A673 (cell line): ENCODE measurements at regions not wholly inside any gene's neighbourhood (a gene's known extent, or its start where the extent isn't known, plus 50 kb on each side); places are given as distances from the start of the nearest gene placed in this dataset.

ENCODE experiments used
- BruUV-seq: library from RNA; stranded (reverse); fragments of 400-500 nt; replicated peaks from 2 replicates; lab custom pipeline; 2021; lab: Mats Ljungman, UMichigan
- CTCF ChIA-PET: fragments of 300-600 bp; sonication (Branson Sonifier 250); formaldehyde crosslinking; loops from one replicate; lab custom pipeline; 2022; ENCODE audit warnings: antibody characterized with exemption; lab: Charles Lee
- POLR2A ChIA-PET: fragments of 300-600 bp; sonication (Branson Sonifier 250); formaldehyde crosslinking; loops from one replicate; lab custom pipeline; 2022; ENCODE audit warnings: antibody characterized with exemption; ENCODE audit not compliant: low non-redundant PET; lab: Charles Lee
- DNase-seq: peaks from one replicate; pipeline ENCODE4 v3.0.0-alpha.2; 2015; ENCODE audit warnings: low spot score
- H3K27ac ChIP-seq: fragments of 200-600 bp; sonication (generic); 2 replicates; pipeline ENCODE4 v1.5.1; 2016; ENCODE audit warnings: mixed run types, low read depth, mild to moderate bottlenecking, mixed read lengths, antibody characterized with exemption, low read length; ENCODE audit not compliant: poor library complexity, severe bottlenecking
- H3K27me3 ChIP-seq: fragments of 200-600 bp; sonication (generic); replicated peaks from 2 replicates; pipeline ENCODE4 v1.6.1; 2017; ENCODE audit warnings: mixed run types, low read depth, mild to moderate bottlenecking, mixed read lengths, antibody characterized with exemption, low read length; ENCODE audit not compliant: insufficient read depth, poor library complexity
- H3K36me3 ChIP-seq: fragments of 200-600 bp; sonication (generic); 2 replicates; pipeline ENCODE4 v1.6.1; 2016; ENCODE audit warnings: mixed run types, mild to moderate bottlenecking, mixed read lengths, antibody characterized with exemption, low read length; ENCODE audit not compliant: insufficient read depth, poor library complexity, severe bottlenecking
- H3K4me1 ChIP-seq: fragments of 200-600 bp; sonication (generic); 2 replicates; pipeline ENCODE4 v1.6.1; 2017; ENCODE audit warnings: mixed run types, mild to moderate bottlenecking, mixed read lengths, antibody characterized with exemption, low read length; ENCODE audit not compliant: insufficient read depth, poor library complexity, severe bottlenecking
- H3K4me3 ChIP-seq: fragments of 200-600 bp; sonication (generic); 2 replicates; pipeline ENCODE4 v1.5.1; 2016; ENCODE audit warnings: low read depth, mixed run types, mild to moderate bottlenecking, mixed read lengths, low read length; ENCODE audit not compliant: poor library complexity, severe bottlenecking
- H3K9me3 ChIP-seq: fragments of 200-600 bp; sonication (generic); 2 replicates; pipeline ENCODE4 v1.6.1; 2016; ENCODE audit warnings: mixed run types, low read depth, mild to moderate bottlenecking, mixed read lengths, antibody characterized with exemption, low read length; ENCODE audit not compliant: poor library complexity, severe bottlenecking
- CTCF ChIP-seq: fragments of 300-800, 200-600 bp; sonication (generic); conservative IDR thresholded peaks from 2 replicates; pipeline ENCODE4 v1.5.1; 2017; ENCODE audit warnings: low read depth, mild to moderate bottlenecking, antibody characterized with exemption, low read length, moderate library complexity, mixed read lengths
- EZH2 ChIP-seq: fragments of 200-600 bp; sonication (generic); IDR thresholded peaks from 2 replicates; pipeline ENCODE4 v1.6.1; 2017; ENCODE audit warnings: borderline replicate concordance, low read depth, mild to moderate bottlenecking, mixed read lengths, antibody characterized with exemption, low read length; ENCODE audit not compliant: poor library complexity, severe bottlenecking
- intact Hi-C: fragments of 100-400 bp; cut with micrococcal nuclease; formaldehyde crosslinking; loops from one replicate; pipeline ENCODE4 v1.10.0; 2022; ENCODE audit not compliant: unreplicated experiment

GRCh38 chr7:81014908-81015307, 96.1 kb upstream of the SEMA3C start:
- Histone ChIP-seq H3K27me3 (no peaks in the 10 kb centered on the region), H3K9me3 (peaks cover 6% of the 10 kb centered on the region), H3K27ac (no peak overlapping the region), H3K4me1 (no peaks in the 10 kb centered on the region), H3K4me3 (no peak overlapping the region), H3K36me3 (peaks cover 3% of the 10 kb centered on the region)
- TF ChIP-seq CTCF (no peak), EZH2 (no peak)
- CTCF ChIA-PET, result no interaction called here
- BruUV-seq, result no TSS peak
- intact Hi-C loops, result no loop called here
- POLR2A ChIA-PET, result no interaction called here
- DNase-seq, result no peak

- intact Hi-C loops, result no loop called here
- ChIA-PET CTCF (no interaction called here), POLR2A (no interaction called here)
- H3K9me3 ChIP-seq, result peaks cover 6% of the 10 kb centered on the region
- no peaks in the 10 kb centered on the region for H3K27me3 ChIP-seq
- no TSS peak for BruUV-seq
- peaks cover 3% of the 10 kb centered on the region for H3K36me3 ChIP-seq
- no peak for TF ChIP-seq CTCF
- no peak for TF ChIP-seq EZH2
- no peak overlapping the region for H3K4me3 ChIP-seq
- no peak overlapping the region for H3K27ac ChIP-seq
- no peak for DNase-seq
- H3K4me1 ChIP-seq, result no peaks in the 10 kb centered on the region
These were observed 95.4 kb upstream of the SEMA3C start for GRCh38 chr7:81014266-81014665.

GRCh38 chr7:81013083-81013817, 94.4 kb upstream of the SEMA3C start:
- no peak overlapping the region for H3K4me3 ChIP-seq
- ChIA-PET CTCF (no interaction called here), POLR2A (no interaction called here)
- intact Hi-C loops, result no loop called here
- H3K9me3 ChIP-seq, result peaks cover 6% of the 10 kb centered on the region
- DNase-seq, result peak; percentile 47
- BruUV-seq, result no TSS peak
- no peaks in the 10 kb centered on the region for H3K4me1 ChIP-seq
- H3K27me3 ChIP-seq, result no peaks in the 10 kb centered on the region
- H3K36me3 ChIP-seq, result peaks cover 3% of the 10 kb centered on the region
- no peak for TF ChIP-seq CTCF
- no peak for TF ChIP-seq EZH2
- H3K27ac ChIP-seq, result no peak overlapping the region
